GM13977 (cell line): ENCODE measurements at regions not wholly inside any gene's neighbourhood (a gene's known extent, or its start where the extent isn't known, plus 50 kb on each side); places are given as distances from the start of the nearest gene placed in this dataset.
"Not testable (repeated sequence)": the region's sequence is repeated elsewhere in the genome, so short reads cannot be mapped to it uniquely, and the experiment has no call there.

Source experiments
- DNase-seq: peaks from one replicate; pipeline ENCODE4 v3.0.0; 2012; ENCODE audit warnings: low spot score
- in situ Hi-C: fragments of 300-500 bp; cut with MboI; formaldehyde crosslinking; loops from one replicate; pipeline ENCODE4 v1.12.0; 2022; ENCODE audit warnings: low sequenced_read_pairs, low pct_unique_long_range_greater_than_20kb, mixed read lengths, inconsistent platforms; ENCODE audit not compliant: unreplicated experiment
- TF ChIP-seq, protein P1 (sequence below): IDR thresholded peaks from 2 replicates; pipeline ENCODE4 v1.5.1; 2012; ENCODE audit warnings: mild to moderate bottlenecking, control low read depth; ENCODE audit not compliant: insufficient read depth; ENCODE audit errors: extremely low read depth, missing control alignments

DNA sequence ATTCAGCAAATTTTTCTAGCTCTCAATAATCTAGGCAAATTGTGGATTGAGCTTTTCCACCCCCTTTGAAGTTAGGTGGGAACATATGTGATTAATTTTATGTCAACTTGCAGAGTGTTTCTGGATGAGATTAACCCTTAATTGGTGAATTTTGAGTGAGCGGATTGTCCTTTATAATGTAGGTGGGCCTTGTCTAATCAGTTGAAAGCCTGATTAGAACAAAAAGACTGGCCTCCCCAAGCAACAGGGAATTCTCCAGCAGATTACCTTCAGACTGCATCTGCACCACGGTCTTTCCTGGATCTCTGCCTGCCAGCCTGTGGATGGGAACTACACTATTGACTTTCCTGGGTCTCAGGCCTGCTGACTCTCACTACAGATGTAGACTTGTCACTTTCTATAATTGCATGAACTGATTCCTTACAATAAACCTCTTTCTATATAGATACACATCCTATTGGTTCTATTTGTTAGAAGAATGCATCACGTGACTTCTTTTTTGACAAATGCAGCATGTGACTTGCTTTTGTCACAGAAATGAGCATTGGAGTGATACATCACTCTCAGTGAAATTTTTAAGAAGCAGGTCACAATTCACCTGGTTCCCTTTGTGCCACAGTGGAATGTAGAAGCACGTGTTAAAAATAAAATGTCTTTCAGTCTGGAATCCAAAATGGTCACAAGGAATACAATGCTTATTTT is 1038.3 kb downstream of the CDH11 start:
- DNase-seq = no peak
- TF ChIP-seq, protein P1, sequence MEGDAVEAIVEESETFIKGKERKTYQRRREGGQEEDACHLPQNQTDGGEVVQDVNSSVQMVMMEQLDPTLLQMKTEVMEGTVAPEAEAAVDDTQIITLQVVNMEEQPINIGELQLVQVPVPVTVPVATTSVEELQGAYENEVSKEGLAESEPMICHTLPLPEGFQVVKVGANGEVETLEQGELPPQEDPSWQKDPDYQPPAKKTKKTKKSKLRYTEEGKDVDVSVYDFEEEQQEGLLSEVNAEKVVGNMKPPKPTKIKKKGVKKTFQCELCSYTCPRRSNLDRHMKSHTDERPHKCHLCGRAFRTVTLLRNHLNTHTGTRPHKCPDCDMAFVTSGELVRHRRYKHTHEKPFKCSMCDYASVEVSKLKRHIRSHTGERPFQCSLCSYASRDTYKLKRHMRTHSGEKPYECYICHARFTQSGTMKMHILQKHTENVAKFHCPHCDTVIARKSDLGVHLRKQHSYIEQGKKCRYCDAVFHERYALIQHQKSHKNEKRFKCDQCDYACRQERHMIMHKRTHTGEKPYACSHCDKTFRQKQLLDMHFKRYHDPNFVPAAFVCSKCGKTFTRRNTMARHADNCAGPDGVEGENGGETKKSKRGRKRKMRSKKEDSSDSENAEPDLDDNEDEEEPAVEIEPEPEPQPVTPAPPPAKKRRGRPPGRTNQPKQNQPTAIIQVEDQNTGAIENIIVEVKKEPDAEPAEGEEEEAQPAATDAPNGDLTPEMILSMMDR = no peak
- in situ Hi-C loops = no loop called here

DNA sequence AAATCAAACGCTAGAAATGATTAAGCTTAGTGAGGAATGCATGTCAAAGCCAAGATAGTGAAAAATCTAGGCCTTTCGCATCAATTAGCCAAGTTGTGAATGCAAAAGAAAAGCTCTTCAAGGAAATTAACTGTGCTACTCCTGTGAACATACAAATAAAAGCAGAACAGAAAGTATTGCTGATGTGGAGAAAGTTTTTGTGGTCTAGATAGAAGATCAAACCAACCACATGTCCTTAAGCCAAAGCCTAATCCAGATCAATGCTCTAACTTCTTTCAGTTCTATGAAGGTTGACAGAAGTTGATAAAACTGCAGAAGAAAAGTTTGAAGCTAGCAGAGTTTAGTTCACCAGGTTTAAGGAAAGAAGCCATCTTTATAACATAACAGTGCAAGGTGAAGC is 1044.6 kb downstream of the CDH11 start:
- in situ Hi-C loops = no loop called here
- TF ChIP-seq, protein P1 = no peak
- DNase-seq = no peak

DNA sequence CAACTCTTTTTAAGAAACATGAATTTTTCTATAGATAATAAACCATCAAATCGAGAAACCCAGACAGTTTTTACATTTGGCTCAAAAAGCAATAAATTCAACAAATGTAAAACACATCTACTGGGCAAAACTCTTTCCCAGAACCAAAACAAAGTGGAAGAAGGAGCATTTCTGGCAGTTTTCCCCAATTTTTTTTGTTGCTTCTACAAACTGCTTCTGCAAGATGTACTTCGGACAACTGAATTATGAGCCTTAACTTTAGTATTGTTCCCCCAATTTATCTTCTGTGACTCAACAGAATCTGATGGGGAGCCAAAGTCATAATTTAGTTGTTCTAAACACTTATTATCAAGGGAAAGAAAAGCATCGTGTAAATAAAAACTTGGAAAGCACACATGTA is 1047.2 kb downstream of the CDH11 start:
- TF ChIP-seq, protein P1 = no peak
- DNase-seq = no peak
- in situ Hi-C loops = no loop called here

DNA sequence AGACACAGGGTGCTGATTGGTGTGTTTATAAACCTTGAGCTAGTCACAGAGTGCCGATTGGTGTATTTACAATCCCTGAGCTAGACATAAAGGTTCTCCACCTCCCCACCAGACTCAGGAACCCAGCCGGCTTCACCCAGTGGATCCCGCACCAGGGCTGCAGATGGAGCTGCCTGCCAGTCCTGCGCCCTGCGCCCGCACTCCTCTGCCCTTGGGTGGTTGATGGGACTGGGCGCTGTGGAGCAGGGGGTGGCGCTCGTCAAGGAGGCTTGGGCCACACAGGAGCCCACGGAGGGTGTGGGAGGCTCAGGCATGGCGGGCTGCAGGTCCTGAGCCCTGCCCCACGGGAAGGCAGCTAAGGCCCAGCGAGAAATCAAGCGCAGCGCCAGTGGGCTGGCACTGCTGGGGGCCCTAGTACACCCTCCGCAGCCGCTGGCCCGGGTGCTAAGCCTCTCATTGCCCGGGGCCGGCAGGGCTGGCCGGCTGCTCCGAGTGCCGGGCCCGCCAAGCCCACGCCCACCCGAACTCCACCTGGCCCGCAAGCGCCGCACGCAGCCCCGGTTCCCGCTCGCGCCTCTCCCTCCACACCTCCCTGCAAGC is 1049.6 kb downstream of the CDH11 start:
- in situ Hi-C loops, DNase-seq: not testable (repeated sequence)

DNA sequence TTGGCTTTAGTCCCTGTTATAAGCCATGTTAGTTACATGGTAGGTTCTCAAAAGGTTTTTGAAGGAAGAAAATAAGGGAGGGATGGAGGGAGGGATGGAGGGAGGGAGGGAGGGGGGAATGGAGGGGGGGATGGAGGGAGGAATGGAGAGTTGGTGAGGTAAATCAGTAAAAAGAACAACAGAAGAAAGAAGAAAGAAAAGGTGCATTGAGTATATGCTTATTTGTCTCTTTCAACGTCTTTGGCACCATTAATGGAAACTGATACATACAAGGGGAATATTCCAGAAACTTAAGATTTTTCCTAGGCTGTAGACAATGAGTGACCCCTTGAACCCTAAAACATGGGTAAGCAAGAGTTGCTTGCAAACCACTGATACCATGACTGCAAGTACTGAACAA is 1056.3 kb downstream of the CDH11 start:
- TF ChIP-seq, protein P1 = no peak
- in situ Hi-C loops = no loop called here
- DNase-seq = no peak

DNA sequence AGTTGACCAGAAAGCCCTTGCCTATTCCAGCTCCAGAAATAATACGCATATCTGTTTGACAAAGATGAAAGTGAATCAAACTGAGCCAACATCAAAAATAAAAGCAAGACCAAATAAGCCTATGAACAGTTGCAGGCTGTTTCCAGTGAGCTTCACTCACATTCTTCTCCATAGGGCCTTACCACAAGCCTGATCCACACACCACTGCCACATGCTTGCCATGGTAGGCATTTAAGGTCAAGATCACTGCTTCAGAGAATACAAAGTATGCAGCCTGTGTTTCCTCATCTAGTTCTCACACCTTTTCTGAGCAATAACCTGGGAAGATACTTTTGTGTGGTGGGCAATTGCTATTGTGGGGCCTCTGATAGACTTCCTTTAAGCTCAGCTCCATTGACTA is 1060.2 kb downstream of the CDH11 start:
- in situ Hi-C loops = no loop called here
- TF ChIP-seq, protein P1 = no peak
- no peak for DNase-seq

DNA sequence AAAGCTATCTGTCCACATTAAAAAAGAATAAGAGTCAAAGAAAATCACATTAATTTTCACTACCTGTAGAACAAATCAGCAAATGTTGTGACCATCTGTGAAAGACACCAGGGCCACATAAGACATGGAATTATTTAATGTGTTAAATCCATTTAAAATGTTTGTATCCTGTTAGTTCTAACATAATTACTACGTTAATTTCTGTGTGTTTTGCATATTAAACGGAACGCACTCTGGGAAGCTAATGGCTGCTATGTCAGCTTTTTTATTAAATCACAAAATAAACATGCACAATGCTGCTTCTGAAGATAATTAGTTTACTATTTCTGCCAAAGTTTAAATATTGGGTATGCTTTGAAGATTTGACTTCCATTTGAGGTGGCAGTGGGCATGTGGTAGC is 1061.2 kb downstream of the CDH11 start:
- TF ChIP-seq, protein P1 = no peak
- no peak for DNase-seq
- in situ Hi-C loops = no loop called here
